Neuron (in vitro differentiated cells): ENCODE measurements at regions not wholly inside any gene's neighbourhood (a gene's known extent, or its start where the extent isn't known, plus 50 kb on each side); places are given as distances from the start of the nearest gene placed in this dataset.
"Not testable (repeated sequence)": the region's sequence is repeated elsewhere in the genome, so short reads cannot be mapped to it uniquely, and the experiment has no call there.

Source experiments
- H2AFZ ChIP-seq: one replicate; pipeline ENCODE4 v1.6.1; 2013; ENCODE audit warnings: low read depth, mild to moderate bottlenecking, inconsistent platforms, low read length, moderate library complexity
- H3K27me3 ChIP-seq: one replicate; pipeline ENCODE4 v1.6.1; 2013; ENCODE audit warnings: low read length; ENCODE audit not compliant: insufficient read depth
- H3K36me3 ChIP-seq: one replicate; pipeline ENCODE4 v1.6.1; 2013; ENCODE audit warnings: low read length; ENCODE audit not compliant: insufficient read depth
- H3K4me1 ChIP-seq: one replicate; pipeline ENCODE4 v1.6.1; 2013; ENCODE audit warnings: low read length; ENCODE audit not compliant: insufficient read depth
- H3K4me3 ChIP-seq: 2 replicates; pipeline ENCODE4 v1.5.1; 2013; ENCODE audit warnings: mild to moderate bottlenecking, low read length, moderate library complexity
- H3K9me3 ChIP-seq: one replicate; pipeline ENCODE4 v1.6.1; 2013; ENCODE audit warnings: low read length

GRCh38 chr6:11416936-11417576 is 120.5 kb upstream of the TMEM170B start:
- H2AFZ ChIP-seq: no peak overlapping the region
- H3K4me3 ChIP-seq: no peak overlapping the region
- no peaks in the 10 kb centered on the region for H3K36me3 ChIP-seq
- no peaks in the 10 kb centered on the region for H3K4me1 ChIP-seq
- peaks cover 3% of the 10 kb centered on the region for H3K9me3 ChIP-seq
- no peaks in the 10 kb centered on the region for H3K27me3 ChIP-seq

DNA sequence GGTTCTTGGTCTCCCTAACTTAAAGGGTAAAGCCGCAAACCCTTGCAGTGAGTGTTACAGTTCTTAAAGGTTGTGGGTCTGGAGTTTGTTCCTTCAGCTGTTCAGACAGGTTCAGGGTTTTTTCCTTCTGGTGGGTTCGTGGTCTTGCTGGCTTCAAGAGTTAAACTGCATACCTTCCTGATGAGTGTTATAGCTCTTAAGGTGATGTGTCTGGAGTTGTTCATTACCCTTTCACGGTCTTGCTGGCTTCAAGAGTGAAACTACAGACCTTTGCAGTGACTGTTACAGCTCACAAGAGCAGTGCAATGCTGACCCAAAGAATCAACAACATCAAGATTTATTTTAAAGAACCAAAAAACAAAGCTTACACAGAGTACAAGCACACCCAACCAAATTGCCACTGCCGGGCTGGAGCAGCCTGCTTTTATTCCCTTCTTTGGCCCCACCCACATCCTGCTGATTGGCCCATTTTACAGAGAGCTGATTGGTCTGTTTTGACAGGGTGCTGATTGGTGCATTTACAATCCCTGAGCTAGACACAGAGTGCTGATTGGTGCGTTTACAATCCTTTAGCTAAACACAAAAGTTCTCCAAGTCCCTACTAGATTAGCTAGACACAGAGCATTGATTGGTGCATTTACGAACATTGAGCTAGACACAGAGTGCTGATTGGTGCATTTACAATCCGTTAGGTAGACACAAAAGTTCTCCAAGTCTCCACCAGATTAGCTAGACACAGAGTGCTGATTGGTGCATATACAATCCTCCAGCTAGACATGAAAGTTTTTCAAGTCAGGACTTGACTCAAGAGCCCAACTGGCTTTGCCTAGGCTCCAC is 121.2 kb upstream of the TMEM170B start:
- H3K36me3 ChIP-seq, H3K4me3 ChIP-seq, H2AFZ ChIP-seq: not testable (repeated sequence)

GRCh38 chr6:11415557-11415956 is 122.0 kb upstream of the TMEM170B start:
- Histone ChIP-seq H3K4me3 (no peak overlapping the region), H3K9me3 (peaks cover 3% of the 10 kb centered on the region), H2AFZ (no peak overlapping the region), H3K4me1 (no peaks in the 10 kb centered on the region), H3K27me3 (no peaks in the 10 kb centered on the region), H3K36me3 (no peaks in the 10 kb centered on the region)

More for the DNA sequence above, 121.2 kb upstream of the TMEM170B start:
- not testable (repeated sequence) for H3K27me3 ChIP-seq, H3K9me3 ChIP-seq, H3K4me1 ChIP-seq

DNA sequence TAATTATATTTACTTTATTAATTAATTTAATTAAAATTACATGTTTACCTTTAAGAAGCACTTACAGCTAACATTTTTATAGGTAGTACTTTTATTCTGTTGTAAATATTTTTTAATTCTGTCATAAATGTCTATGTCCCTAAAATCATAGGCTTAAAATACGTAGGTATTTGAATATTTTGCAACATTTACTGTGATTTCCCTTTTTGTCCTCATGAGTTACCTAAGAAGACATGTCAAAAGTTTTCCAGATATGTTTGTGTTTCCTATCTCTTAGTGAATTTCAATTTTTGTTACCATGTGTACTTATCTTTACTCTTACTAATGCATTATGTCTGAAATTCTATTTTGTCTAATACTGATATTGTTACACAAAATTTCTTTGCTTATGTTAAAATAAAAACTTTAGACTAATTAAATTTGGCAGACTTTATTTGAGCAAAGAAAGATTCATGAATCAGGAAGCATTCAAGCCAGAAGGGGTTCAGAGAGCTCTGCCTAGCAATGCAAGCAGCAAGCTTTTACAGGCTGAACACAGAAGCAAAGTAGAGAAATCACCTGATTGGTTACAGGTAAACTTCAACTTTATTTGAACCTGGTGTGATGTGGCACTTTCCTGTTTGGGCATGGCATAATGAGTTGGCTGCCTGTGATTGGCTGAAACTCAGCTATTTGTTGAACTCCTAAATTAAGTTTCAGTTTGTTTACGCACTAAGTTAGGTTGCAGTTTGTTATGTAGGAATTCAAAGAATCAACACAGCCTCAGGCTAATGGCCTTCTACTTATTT is 123.2 kb upstream of the TMEM170B start:
- H3K4me1 ChIP-seq: no peaks in the 10 kb centered on the region
- H3K27me3 ChIP-seq: no peaks in the 10 kb centered on the region
- H3K9me3 ChIP-seq: peaks cover under 1% of the 10 kb centered on the region
- H2AFZ ChIP-seq: no peak overlapping the region
- no peaks in the 10 kb centered on the region for H3K36me3 ChIP-seq
- H3K4me3 ChIP-seq: no peak overlapping the region

DNA sequence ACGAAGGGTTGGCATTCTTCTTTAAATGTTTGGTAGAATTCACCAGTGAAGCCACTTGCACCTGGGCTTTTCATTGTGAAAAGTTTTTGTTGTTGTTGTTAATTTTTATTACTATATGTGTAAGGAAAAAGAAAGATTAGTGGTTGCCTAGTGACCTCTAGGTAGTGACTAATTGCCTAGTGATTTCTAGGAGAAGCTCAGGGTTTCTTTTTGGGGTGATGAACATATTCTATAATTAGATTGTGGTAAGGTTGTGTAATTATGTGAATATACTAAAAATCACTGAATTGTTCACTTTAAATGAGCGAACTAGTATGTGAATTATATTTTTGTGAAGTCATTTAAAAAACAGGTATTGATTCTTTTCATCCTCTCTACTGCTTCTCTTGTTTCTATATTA is 123.8 kb upstream of the TMEM170B start:
- Histone ChIP-seq H3K36me3 (no peaks in the 10 kb centered on the region), H3K4me3 (no peak overlapping the region), H3K4me1 (no peaks in the 10 kb centered on the region), H3K9me3 (no peaks in the 10 kb centered on the region), H2AFZ (no peak overlapping the region), H3K27me3 (no peaks in the 10 kb centered on the region)

DNA sequence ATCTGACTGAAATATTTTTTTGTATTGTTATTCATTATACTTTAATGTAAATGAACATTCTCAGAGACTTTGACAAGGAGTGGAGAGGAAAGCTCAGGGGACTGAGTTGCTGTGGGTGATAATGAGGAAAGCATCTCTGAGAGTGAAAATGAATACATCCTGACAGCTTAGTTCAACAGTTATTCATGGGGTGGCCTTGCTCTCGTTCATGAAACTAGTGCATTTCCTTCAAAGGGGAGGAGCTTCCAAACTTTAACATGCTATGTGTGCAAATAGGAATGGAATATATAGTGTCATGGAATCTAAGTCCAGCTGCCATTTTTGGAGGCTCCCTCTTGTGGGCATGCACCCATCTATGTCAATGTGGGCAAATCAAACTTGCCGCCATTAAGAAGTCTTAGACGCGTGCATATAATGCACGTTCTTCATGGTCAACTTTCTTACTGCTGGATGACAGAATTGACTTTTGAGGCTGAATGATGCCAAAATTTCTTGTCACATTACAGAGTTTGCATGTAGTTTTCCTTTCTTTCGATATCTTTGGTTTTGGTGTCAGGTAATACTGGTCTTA is 124.3 kb upstream of the TMEM170B start:
- Histone ChIP-seq H3K9me3 (no peaks in the 10 kb centered on the region), H3K4me1 (no peaks in the 10 kb centered on the region), H3K36me3 (no peaks in the 10 kb centered on the region), H3K27me3 (no peaks in the 10 kb centered on the region), H2AFZ (no peak overlapping the region), H3K4me3 (no peak overlapping the region)

- Histone ChIP-seq H2AFZ (no peak overlapping the region), H3K9me3 (no peaks in the 10 kb centered on the region), H3K4me1 (no peaks in the 10 kb centered on the region), H3K4me3 (no peak overlapping the region), H3K36me3 (no peaks in the 10 kb centered on the region), H3K27me3 (no peaks in the 10 kb centered on the region)
These were observed 124.9 kb upstream of the TMEM170B start for GRCh38 chr6:11412616-11413015.

- no peaks in the 10 kb centered on the region for H3K4me1 ChIP-seq
- H3K27me3 ChIP-seq: no peaks in the 10 kb centered on the region
- no peaks in the 10 kb centered on the region for H3K9me3 ChIP-seq
- no peaks in the 10 kb centered on the region for H3K36me3 ChIP-seq
- H2AFZ ChIP-seq: no peak overlapping the region
- H3K4me3 ChIP-seq: no peak overlapping the region
These were observed 125.5 kb upstream of the TMEM170B start for GRCh38 chr6:11412011-11412424.

DNA sequence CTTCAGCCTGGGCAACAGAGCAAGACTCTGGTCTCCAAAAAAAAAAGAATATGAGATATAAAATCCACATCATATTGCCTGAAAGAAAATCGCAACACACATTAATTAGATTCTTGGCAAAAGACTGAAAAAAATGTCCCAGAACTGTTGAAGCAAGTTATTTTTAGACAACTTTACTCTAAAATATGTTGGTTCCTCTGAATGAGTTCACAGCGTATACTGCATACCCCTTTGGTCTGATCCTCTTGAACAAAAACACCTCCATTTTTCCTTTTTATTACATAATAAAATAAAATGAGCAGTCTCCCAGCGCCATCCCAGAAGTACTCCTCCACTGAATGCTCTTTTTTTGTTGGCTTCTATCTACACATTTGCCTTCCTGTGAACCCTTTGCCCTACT is 126.0 kb upstream of the TMEM170B start:
- H2AFZ ChIP-seq: no peak overlapping the region
- H3K4me3 ChIP-seq: no peak overlapping the region
- H3K9me3 ChIP-seq: no peaks in the 10 kb centered on the region
- no peaks in the 10 kb centered on the region for H3K4me1 ChIP-seq
- H3K36me3 ChIP-seq: no peaks in the 10 kb centered on the region
- no peaks in the 10 kb centered on the region for H3K27me3 ChIP-seq

DNA sequence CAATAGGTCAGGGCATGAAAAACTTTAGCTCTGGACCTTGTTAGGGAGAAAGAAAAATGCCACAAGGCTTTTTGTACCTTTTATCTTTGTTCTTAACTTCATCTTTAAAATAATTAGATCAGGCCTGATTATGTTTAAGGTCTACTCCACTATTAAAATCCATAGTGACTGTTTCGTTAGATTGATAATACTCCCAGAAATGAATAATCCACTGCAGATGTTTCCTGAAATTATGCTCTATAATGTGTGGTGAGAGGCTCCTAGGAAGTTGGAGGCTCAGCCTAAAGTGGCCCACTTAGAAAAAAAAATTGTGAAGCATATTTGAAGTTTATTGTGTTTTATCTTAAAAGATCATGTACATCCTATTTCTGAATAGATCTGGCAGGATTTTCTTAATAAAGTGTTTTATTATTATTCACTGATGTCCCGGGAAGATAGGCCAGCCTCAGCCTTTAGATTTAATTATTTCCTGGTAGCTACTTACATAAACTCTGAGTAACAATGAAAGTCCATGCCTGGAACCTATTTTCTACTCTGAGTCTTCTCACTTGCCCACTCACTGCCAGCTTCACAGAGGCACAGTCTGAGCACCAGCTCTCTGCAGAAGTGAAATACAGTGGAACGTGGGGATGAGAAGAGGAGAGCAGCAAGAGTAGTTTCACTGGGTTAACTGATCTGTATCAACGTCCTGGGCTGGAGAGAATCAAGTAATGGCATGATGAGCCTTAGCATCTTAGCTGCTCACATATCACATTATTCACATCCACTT is 126.8 kb upstream of the TMEM170B start:
- Histone ChIP-seq H3K36me3 (no peaks in the 10 kb centered on the region), H3K4me1 (no peaks in the 10 kb centered on the region), H3K27me3 (no peaks in the 10 kb centered on the region), H3K9me3 (no peaks in the 10 kb centered on the region), H2AFZ (no peak overlapping the region), H3K4me3 (no peak overlapping the region)

DNA sequence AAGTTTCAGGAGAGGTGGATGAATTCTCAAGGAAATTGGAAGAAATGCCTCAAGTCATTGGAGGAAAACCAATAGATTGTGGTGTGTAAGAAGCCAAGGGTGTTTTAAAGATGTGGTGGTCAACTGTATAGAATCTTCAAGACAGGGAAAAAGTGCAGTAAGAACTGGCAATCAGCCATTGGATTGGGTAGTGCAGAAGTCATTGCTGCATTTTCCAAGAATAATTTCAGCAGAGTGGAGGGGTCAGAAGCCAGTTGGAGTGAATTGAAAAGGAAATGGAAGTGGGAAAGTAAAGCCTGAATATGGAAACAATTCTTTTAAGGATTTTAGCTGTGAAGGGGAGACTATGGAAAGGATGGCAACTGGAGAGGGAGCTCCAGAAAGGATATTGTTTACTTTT is 128.2 kb upstream of the TMEM170B start:
- Histone ChIP-seq H3K4me1 (peaks cover 5% of the 10 kb centered on the region), H3K4me3 (no peak overlapping the region), H3K27me3 (no peaks in the 10 kb centered on the region), H2AFZ (no peak overlapping the region), H3K36me3 (no peaks in the 10 kb centered on the region), H3K9me3 (no peaks in the 10 kb centered on the region)

DNA sequence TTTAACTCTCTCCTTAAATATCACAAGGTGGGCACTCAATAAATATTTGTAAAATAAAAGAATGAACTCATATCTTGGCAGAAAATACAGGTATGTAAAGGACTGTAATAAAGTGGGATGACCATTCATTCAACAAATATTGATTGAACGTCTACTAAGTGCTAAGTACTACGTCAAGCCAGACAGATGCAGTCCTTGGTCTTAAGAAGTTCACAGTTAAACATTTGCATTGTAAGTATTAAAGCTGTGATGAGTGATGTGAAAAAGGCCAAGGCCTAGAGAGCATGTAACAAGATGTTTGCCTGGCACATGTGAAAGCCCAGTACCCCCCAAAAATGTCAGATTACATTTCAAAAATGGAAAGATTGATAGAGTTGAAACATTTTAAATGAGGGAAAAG is 130.1 kb upstream of the TMEM170B start:
- Histone ChIP-seq H3K27me3 (no peaks in the 10 kb centered on the region), H3K36me3 (no peaks in the 10 kb centered on the region), H3K4me1 (peaks cover 5% of the 10 kb centered on the region), H3K9me3 (no peaks in the 10 kb centered on the region), H3K4me3 (no peak overlapping the region), H2AFZ (no peak overlapping the region)
